ENCODE measurements at regions not wholly inside any gene's neighbourhood (a gene's known extent, or its start where the extent isn't known, plus 50 kb on each side); places are given as distances from the start of the nearest gene placed in this dataset.

- TF ChIP-seq POLR2A (IDR thresholded peaks at IDR 0.05) (no peak), CTCF (IDR thresholded peaks at IDR 0.05) (no peak)
Measured at GRCh38 chr1:216898801-216899200, 175.6 kb upstream of the ESRRG start.
